Uterus (tissue), 3 donors: ENCODE measurements at regions not wholly inside any gene's neighbourhood (a gene's known extent, or its start where the extent isn't known, plus 50 kb on each side); places are given as distances from the start of the nearest gene placed in this dataset.

Source experiments
- DNase-seq, 2 donors: peaks; one replicate each; pipeline ENCODE4 v3.0.0-alpha.2; 2019 to 2020
- H3K27ac ChIP-seq, 2 donors: fragments of 200-600 bp; sonication (generic); 1 replicate in 1 of 2; 2 replicates in 1 of 2; pipeline ENCODE4 v1.5.1; 2016 to 2018
- H3K27me3 ChIP-seq, 2 donors: fragments of 200-600 bp; sonication (generic); one replicate each; pipeline ENCODE4 v1.5.1; 2018 to 2019; ENCODE audit warnings: control low read depth in 1 of 2
- H3K36me3 ChIP-seq, 2 donors: fragments of 200-600 bp; sonication (generic); one replicate each; pipeline ENCODE4 v1.5.1; 2019; ENCODE audit warnings: control low read depth in 1 of 2
- H3K4me1 ChIP-seq, 2 donors: fragments of 200-600 bp; sonication (generic); one replicate each; pipeline ENCODE4 v1.5.1; 2018 to 2019; ENCODE audit warnings: control low read depth in 1 of 2
- H3K4me3 ChIP-seq, 2 donors: fragments of 200-600 bp; sonication (generic); 1 replicate in 1 of 2; 2 replicates in 1 of 2; pipeline ENCODE4 v1.5.1; 2018 to 2019; ENCODE audit warnings: mild to moderate bottlenecking in 1 of 2
- H3K9me3 ChIP-seq, 2 donors: fragments of 200-600 bp; sonication (generic); one replicate each; pipeline ENCODE4 v1.5.1; 2019; ENCODE audit warnings: control low read depth in 1 of 2
- POLR2A ChIP-seq, 2 donors: fragments of 450-650 bp; IDR thresholded peaks; one replicate each; pipeline ENCODE4 v1.6.1; 2016; ENCODE audit warnings: antibody characterized with exemption in 2 of 2, mild to moderate bottlenecking in 1 of 2, moderate library complexity in 1 of 2
- intact Hi-C: fragments of 100-400 bp; cut with DNase I; formaldehyde crosslinking; loops from one replicate; pipeline ENCODE4 v1.15.1; 2023; ENCODE audit warnings: low total_unique reads
- TF ChIP-seq, protein P1 (sequence below), 4 experiments: fragments of 200-600 bp in 2 of 4; fragments of 450-650 bp in 2 of 4; sonication (generic) in 2 of 4; IDR thresholded peaks; one replicate each; pipeline ENCODE4 v1.5.1; 2016 to 2019; ENCODE audit warnings: antibody characterized with exemption in 4 of 4, mild to moderate bottlenecking in 2 of 4, moderate library complexity in 1 of 4
- donor health status: DM: yes; HTN: yes; CAD: no.

DNA sequence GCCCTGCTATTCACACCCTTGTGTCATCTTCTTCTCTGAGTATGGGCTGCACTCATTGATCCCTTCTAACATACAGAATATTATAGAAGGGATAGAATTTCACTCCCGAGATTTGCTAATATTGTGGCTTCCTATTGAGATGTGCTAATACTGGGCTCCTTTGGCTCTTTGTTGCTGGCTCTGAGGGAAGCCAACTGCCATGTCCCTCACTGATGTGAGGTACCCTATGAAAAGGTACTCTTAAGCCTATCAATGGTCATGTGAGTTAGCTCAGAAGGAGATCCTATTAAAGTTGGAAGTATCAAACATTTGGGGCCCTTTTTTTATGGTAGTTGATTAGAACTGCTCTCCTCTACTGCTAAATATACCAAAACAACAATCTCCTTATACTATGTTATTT, 665.2 kb upstream of the ZWINT start:
- Histone ChIP-seq H3K9me3 (no peaks in the 10 kb centered on the region), H3K4me3 (no peak overlapping the region), H3K27me3 (no peaks in the 10 kb centered on the region), H3K36me3 (no peaks in the 10 kb centered on the region), H3K4me1 (no peaks in the 10 kb centered on the region), H3K27ac (no peak overlapping the region)
- DNase-seq = no peak
- TF ChIP-seq, protein P1, sequence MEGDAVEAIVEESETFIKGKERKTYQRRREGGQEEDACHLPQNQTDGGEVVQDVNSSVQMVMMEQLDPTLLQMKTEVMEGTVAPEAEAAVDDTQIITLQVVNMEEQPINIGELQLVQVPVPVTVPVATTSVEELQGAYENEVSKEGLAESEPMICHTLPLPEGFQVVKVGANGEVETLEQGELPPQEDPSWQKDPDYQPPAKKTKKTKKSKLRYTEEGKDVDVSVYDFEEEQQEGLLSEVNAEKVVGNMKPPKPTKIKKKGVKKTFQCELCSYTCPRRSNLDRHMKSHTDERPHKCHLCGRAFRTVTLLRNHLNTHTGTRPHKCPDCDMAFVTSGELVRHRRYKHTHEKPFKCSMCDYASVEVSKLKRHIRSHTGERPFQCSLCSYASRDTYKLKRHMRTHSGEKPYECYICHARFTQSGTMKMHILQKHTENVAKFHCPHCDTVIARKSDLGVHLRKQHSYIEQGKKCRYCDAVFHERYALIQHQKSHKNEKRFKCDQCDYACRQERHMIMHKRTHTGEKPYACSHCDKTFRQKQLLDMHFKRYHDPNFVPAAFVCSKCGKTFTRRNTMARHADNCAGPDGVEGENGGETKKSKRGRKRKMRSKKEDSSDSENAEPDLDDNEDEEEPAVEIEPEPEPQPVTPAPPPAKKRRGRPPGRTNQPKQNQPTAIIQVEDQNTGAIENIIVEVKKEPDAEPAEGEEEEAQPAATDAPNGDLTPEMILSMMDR (IDR thresholded peaks at IDR 0.05) = no peak
- TF ChIP-seq POLR2A (IDR thresholded peaks at IDR 0.05) = no peak
- intact Hi-C loops = no loop called here

GRCh38 chr10:57023626-57024025, 662.6 kb upstream of the ZWINT start:
- no peaks in the 10 kb centered on the region for H3K4me1 ChIP-seq
- intact Hi-C loops = no loop called here
- H3K27me3 ChIP-seq = no peaks in the 10 kb centered on the region
- H3K4me3 ChIP-seq = no peak overlapping the region
- TF ChIP-seq POLR2A (IDR thresholded peaks at IDR 0.05) = no peak
- TF ChIP-seq, protein P1 (IDR thresholded peaks at IDR 0.05) = no peak
- no peak for DNase-seq
- H3K9me3 ChIP-seq = no peaks in the 10 kb centered on the region
- H3K36me3 ChIP-seq = no peaks in the 10 kb centered on the region
- no peak overlapping the region for H3K27ac ChIP-seq

DNA sequence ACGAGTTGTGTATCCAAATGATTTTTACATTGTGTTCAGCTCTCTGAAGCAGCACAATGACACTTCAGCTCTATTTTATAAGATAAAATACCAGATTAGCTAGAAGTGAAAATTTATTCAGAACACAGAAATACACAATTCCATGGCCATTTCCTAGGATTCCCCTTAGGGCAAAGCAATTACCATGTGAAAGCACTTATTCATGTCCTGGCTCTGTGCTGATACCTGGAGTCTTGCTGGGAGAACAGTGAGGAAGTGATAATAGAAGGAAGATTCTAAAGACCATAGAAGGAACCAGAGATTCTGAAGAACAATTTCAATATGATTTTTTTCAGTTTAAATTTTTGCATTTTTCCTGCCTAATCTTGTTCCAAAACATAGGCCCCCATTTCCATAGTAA, 657.4 kb upstream of the ZWINT start:
- Histone ChIP-seq H3K9me3 (no peaks in the 10 kb centered on the region), H3K36me3 (no peaks in the 10 kb centered on the region), H3K4me1 (no peaks in the 10 kb centered on the region), H3K27ac (no peak overlapping the region), H3K27me3 (no peaks in the 10 kb centered on the region), H3K4me3 (no peak overlapping the region)
- intact Hi-C loops = no loop called here
- DNase-seq = no peak
- TF ChIP-seq, protein P1 (IDR thresholded peaks at IDR 0.05) = no peak
- TF ChIP-seq POLR2A (IDR thresholded peaks at IDR 0.05) = no peak

- intact Hi-C loops = no loop called here
- TF ChIP-seq, protein P1 (IDR thresholded peaks at IDR 0.05) = no peak
- no peak for TF ChIP-seq POLR2A (IDR thresholded peaks at IDR 0.05)
These were observed 656.4 kb upstream of the ZWINT start for GRCh38 chr10:57017356-57018037.

GRCh38 chr10:57015595-57016318, 654.7 kb upstream of the ZWINT start:
- TF ChIP-seq, protein P1 (IDR thresholded peaks at IDR 0.05) = no peak
- TF ChIP-seq POLR2A (IDR thresholded peaks at IDR 0.05) = no peak
- intact Hi-C loops = no loop called here
- DNase-seq = no peak

More at GRCh38 chr10:57017356-57018037, 656.4 kb upstream of the ZWINT start:
- no peak overlapping the region for H3K4me3 ChIP-seq
- DNase-seq = no peak
- H3K36me3 ChIP-seq = no peaks in the 10 kb centered on the region
- H3K9me3 ChIP-seq = no peaks in the 10 kb centered on the region
- H3K27ac ChIP-seq = no peak overlapping the region
- H3K27me3 ChIP-seq = no peaks in the 10 kb centered on the region
- no peaks in the 10 kb centered on the region for H3K4me1 ChIP-seq

More at GRCh38 chr10:57015595-57016318, 654.7 kb upstream of the ZWINT start:
- Histone ChIP-seq H3K36me3 (no peaks in the 10 kb centered on the region), H3K9me3 (no peaks in the 10 kb centered on the region), H3K27me3 (no peaks in the 10 kb centered on the region), H3K4me1 (no peaks in the 10 kb centered on the region), H3K27ac (no peak overlapping the region), H3K4me3 (no peak overlapping the region)
